Breast epithelium (tissue), 3 donors: ENCODE measurements at regions not wholly inside any gene's neighbourhood (a gene's known extent, or its start where the extent isn't known, plus 50 kb on each side); places are given as distances from the start of the nearest gene placed in this dataset.

Experiments used
- CTCF ChIP-seq, 3 donors: fragments of 450-650 bp; IDR thresholded peaks; one replicate each; pipeline ENCODE4 v1.5.1; 2016 to 2017; ENCODE audit warnings: antibody characterized with exemption in 3 of 3, mild to moderate bottlenecking in 3 of 3, moderate library complexity in 3 of 3
- POLR2A ChIP-seq: fragments of 450-650 bp; IDR thresholded peaks from one replicate; pipeline ENCODE4 v1.6.1; 2016; ENCODE audit warnings: antibody characterized with exemption, mild to moderate bottlenecking, moderate library complexity

DNA sequence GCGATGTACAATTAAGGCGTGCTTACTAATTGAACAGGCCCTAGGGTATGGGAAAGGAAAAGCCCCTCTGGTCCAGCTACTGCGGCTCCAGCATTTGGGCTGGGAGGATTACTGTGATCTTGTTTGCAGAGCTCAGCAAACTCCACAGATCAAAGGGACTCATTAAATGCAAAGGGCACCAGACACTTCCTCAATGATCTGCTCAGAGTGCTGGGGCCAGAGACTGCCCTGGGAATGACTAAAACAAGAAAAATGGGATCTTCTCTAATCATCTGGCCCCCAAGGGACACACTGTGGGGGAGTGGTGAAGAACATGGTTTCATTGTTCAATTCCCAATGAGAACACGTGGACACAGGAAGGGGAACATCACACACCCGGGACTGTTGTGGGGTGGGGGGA lies 85.0 kb downstream of the MARCHF4 start:
- TF ChIP-seq POLR2A (no peak), CTCF (IDR thresholded peaks at IDR 0.05) (no peak)
